ENCODE measurements at regions not wholly inside any gene's neighbourhood (a gene's known extent, or its start where the extent isn't known, plus 50 kb on each side); places are given as distances from the start of the nearest gene placed in this dataset.

DNA sequence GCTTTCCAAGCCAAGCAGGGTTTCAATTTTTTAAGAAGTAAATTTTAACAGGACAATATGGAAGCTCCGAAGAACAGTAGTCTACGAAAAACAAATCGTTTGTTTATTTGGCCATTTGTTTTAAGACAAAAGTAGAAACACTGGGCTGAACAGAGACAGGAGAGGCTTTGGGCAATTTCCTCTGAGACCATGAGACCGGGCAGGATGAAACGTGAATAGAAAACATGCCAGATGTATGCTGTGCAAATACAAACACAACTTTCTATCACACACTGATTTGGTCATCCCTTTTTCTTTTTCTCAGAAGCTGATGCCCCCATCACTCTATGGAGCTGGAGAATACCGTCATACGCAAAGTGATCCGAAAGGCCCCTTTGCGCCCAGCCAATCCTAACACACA, 1111.1 kb downstream of the BCL11B start:
- DNase-seq (ENCODE audit: low read depth in 3 of 3), result no peak

DNA sequence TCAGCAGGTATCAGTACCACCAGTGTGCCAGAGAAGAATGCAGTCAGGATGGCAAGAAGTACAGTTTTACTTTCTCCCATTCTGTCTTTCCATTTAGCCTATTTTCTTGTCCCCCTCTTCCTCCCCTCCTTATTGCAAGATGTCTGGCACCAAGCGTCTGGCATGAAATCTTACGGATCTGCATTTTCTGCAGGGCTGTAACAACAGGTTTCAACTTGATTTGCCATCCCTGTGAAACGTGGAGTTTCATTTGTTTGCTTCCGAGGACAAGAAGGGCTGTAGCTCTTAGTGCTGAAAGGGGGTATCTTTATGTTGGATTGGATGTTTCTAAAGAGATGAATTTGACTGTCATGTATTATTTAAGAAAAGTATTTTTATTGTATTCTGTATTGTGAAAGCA, 1110.6 kb downstream of the BCL11B start:
- DNase-seq (ENCODE audit: low read depth in 3 of 3), result no peak

DNA sequence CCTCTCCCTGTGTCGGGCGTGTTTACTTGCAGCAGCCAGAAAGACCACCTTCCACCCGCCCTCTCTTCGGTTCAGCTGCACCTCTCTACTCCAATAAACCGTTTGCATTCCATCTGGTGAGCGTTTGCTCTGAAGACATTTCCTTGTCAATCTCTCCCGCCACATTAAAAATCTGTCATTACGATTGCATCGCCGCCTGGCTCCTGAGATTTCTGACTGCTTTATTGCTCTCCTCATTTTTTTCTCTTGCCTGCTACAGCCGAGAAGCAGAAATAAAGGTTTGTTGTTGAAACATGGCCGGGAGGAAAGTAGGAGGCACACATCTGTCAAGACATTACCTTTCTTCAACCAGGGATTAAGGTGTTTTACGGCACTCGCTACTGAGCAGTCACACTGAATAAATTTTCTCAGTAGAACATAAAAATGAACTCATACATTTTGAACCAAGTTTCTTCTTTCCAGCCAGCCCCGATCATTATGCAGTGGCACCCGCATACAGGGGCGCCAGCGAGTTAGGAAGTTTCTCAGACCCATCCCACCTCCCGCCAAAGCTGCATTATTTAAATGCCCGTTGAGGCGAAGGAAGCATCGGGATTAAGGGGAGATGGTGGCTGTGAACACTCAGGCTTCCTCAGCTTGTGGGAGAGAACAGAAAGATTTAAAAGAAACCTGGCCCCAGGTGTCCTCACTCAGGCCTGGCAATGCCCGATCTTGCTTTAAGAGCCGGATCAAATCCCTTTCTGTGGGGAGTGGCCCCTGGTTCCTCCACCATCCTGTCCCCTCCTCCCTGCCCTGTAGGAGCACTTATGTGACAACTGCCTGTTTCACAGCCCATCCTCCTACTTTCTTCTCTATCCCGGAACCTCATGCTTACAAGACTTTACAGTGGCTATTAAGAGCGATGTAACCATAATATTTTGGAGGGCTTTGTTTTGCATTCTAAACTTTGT, 1108.9 kb downstream of the BCL11B start:
- no peak for DNase-seq (ENCODE audit: low read depth in 3 of 3)

DNA sequence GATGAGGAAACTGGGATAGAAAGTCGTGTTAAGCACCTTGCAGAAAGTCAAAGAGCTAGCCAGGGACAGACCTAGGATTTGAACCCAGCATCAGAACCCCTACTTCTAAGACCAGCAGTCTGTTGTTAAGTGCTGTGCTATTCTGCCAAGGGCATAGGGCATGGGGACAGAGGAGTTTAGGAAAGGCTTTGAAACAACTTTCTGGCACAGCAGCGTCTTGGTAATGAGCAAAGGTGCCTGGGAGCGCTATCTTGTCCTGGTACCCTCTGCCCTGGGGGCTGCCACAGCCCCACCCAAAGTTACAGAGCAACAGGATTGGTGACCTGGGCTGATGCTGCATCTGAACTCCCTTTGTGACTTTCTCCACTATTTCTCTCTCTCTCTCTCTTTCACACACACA, 1108.1 kb downstream of the BCL11B start:
- no peak for DNase-seq (ENCODE audit: low read depth in 3 of 3)

DNA sequence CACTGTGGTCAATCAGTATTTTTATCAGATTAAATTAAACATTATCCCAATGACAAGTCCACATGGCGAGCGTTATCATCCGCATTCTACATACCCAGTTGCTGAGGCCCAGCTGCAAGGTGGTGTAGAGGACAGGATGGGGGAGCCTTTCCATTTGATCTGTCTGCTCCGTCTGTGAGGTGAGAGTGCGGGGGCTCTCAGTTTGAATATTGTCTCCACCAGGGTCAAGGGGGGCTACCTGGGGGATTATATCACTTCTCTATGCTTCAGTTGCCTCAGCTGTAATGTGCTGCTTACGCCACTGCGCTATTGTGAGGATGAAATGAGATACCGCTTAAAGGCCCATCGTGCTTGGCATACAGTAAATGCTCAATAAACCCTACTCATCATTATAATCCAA, 1106.0 kb downstream of the BCL11B start:
- DNase-seq (ENCODE audit: low read depth in 3 of 3), result no peak

DNA sequence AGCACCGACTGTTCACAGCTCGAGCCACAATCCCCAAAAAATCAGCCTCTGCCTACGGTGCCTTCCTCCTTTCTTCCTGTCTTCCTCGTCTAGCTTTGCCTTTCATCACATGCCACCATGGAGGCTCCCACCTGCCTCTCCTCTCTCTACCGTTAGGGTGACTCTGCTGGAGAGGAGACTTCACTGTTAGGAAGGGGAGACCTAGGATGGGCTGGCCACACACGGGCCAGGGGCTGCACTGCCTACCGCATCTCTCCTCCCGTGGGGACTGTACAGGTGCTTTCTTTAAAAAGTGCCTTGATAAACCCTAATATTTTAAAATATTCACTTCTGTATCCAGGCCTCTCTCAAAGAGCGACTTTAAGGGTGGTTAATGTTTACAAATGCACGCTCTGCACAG, 1104.7 kb downstream of the BCL11B start:
- DNase-seq (ENCODE audit: low read depth in 3 of 3), result no peak

DNA sequence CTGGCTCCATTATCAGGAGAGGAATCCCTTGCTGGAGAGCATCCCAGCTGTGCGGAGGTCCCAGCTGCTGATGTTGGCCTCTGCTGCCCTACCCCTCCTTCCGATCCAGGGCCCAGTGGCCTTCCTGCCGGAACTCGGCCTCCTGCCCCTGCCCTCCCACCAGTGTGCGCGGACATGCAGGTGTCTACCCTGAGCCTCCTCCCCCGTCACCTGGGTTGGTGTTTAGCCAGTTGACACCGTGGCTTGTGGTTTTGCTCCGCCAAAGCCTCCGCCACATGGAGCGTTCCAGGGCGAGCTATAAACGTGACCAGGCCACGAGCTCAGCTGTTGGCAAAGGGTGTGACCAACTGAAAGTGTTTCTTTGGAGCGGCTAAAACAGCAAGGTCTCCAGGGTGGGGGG, 1104.3 kb downstream of the BCL11B start:
- DNase-seq (ENCODE audit: low read depth in 3 of 3), result no peak

DNA sequence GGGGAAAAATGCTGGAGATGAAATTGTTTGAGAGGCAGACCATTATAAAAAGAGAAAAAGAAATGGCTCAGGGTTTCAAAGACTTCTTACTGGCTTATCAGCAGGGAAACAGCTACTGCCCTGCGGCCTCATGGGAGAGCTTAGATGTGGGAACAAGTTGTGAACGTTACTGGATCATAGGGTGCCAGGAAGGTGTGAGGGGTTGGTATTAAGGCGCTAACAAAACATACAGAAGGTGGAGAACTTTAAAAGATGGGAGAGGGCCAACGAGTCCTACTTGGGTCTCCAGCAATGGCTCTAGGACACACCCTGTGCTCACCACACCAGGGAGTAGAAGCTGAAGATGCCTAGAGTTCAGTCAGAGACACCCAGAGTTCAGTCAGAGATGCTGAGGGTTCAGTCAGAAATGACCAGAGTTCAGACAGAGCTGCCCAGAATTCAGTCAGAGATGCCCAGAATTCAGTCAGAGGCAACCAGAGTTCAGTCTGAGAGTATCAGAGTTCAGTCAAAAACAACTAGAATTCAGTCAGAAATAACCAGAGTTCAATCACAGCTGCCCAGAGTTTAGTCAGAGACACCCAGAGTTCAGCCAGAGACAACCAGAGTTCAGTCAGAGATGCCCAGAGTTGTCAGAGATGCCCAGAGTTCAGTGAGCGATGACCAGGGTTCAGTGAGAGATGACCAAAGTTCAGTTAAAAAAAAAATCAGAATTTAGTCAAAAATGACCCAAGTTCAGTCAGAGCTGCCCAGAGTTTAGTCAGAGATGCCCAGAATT, 1103.6 kb downstream of the BCL11B start:
- no peak for DNase-seq (ENCODE audit: low read depth in 3 of 3)

DNA sequence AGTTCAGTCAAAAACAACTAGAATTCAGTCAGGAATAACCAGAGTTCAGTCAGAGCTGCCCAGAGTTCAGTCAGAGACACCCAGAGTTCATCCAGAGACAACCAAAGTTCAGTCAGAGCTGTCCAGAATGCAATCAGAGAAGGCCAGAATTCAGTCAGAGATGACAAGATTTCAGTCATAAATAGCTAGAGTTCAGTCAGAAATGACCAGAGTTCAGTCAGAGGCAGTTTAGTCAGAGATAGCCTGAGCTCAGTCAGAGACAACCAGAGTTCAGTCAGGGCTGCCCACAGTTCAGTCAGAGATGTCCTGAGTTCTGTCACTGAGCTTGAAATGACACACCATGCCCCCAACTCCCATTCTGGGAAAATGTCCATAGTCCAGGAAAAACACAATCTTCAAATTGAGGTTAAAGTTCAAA, 1102.8 kb downstream of the BCL11B start:
- DNase-seq (ENCODE audit: low read depth in 3 of 3), result no peak

DNA sequence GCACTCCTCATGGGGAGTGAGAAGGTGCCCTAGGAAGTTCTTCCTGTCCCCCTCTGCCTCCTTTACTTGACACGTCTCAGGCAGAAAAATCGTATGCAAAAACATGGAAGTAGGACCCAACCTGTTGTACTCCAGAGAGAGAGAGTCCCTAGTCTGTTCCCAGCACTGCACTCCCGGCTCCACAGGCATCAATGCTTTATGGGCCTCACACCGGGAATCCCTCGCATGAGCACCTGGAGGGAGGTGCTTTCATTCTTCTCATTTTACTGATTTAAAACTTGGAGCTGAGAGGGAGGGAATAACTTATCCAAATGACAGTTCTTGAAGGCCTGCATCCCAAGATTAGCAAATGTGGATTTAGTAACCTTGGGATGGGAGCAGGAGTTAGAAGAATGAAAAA, 1101.4 kb downstream of the BCL11B start:
- DNase-seq (ENCODE audit: low read depth in 3 of 3), result no peak

DNA sequence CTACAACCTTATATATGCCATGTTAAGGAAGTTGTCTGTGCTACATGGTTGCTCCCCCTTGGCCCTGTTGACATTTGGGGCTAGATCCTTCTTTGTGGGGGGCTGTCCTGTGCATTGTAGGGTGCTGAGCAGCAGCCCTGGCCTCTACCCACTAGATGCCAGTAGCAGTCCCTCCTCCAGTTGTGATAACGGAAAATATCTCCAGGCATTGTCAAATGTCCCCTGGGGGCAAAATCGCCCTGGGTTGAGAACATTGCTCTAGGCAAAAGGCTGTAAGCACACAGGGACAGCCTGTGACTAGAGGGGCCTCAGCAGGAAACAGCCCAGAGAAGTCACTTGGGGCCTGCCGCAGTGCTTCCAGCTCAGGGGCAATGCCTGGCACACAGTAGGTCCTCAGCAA, 1100.3 kb downstream of the BCL11B start:
- no peak for DNase-seq (ENCODE audit: low read depth in 3 of 3)

DNA sequence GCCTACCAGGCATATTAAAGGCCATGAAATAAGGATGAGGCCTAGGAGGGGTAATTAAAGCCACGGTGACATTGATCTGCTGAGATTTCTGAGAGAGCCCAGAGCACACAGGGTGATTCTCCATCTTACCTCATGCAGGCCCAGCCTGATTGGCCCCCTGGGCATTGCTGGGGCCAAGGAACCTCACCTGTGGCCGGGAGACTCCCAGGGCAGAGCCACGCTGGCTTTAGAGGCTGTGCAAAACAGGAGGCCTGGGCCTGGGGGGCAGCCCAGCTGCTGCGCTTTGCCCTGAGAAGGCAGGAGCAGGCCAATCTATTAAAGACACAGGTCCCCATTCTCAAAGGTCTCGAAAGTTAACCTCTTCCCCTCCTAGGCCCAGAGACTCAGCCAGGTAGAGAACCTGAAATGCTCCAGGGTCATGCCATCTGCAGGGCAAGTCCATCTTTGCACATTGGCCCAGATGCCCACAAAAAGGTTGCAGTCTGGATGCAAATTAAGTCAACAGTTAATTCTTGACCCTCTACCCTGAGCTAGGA, 1099.7 kb downstream of the BCL11B start:
- no peak for DNase-seq (ENCODE audit: low read depth in 3 of 3)

DNA sequence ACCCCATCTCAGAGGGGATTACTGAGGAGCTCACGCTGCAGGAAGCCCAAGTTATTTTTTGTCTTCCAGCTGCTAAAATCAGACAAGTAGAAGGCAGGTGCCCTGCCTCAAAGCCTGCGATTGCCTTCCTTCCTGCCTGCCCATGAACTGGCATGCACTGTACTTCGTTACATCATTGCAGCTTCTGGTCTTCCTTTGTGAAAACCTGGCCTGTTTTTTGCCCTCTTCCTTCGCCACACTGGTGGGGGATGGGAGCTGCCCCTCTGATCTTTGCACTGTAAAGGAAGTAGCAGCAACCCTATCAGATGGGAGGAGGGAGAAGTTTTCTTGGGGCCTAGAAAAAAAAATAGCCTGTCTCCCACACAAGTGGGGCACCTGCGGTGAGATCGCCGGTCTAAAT, 1098.7 kb downstream of the BCL11B start:
- DNase-seq (ENCODE audit: low read depth in 3 of 3), result no peak

DNA sequence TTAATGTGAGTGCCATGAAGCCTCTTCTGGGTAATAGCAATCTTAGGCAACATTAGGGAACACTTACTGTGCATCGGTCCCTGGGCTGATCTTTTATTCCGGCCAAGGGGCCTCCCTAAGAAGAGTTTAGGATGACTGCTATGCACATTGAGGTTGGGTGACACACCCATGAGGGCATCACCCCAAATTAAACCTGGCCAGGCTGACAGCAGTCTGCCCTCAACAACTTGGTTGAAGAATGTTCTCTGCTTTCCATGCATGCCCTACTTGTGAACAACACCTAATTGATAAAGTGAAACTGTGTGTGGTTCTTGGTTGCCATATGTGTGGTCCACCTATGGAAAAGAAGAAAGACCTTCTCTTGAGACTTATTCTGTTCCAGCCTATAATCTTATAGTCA, 1098.0 kb downstream of the BCL11B start:
- no peak for DNase-seq (ENCODE audit: low read depth in 3 of 3)

DNA sequence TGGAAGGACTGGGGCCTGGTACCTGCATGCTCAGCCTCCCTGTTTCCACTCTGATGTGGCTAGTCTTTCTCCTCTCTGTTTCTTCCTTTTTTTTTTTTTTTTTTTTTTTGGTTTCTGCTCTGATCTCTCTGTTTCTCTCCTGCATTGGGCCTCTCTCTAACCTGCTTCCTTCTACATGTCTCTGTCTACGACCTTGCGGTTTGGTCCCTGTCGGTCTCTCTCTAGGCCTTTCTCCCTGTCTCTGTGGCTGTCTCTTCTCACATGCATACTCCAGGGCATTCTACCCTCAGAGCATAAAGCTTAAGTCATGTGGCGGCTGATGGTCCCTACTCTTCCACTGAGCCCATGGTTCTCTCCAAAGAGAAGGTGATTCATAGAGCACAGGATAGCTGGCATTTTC, 1096.6 kb downstream of the BCL11B start:
- no peak for DNase-seq (ENCODE audit: low read depth in 3 of 3)

DNA sequence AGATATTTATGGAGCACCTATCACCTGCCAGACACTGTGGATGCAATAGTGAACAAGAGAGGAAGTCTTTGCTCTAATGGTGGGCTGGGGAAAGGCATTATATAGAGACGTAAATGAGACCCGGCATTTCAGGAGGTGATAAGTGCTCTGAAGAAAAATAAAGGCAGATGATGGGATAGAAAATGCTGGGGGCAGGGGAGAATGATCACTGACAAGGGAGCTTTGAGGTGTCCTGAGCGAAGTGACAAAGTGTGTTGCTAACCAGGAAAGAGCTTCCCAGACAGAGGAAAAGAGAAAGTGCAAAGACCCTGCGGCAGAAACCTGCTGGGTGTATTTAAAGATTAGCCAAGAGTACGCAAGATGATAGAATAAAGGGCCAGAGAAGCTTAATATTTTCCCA, 1096.1 kb downstream of the BCL11B start:
- no peak for DNase-seq (ENCODE audit: low read depth in 3 of 3)

DNA sequence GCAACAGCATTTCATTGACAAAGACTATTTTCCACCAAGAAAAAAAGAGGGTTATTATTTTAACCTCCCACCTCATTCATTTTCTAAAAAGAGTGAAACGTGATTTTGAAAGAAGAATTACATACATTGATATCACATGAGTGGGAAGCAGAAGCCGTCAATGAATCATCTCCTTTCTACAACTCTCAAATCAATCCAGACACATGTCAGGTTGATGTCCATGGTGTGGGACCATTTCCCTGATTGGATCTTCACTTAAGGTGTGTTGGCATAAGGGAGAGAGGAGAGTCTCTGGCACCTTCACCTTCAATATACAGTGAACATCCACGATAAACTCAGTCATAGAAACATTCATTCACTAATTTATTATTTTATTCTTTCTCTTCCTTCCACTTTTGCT, 1095.1 kb downstream of the BCL11B start:
- DNase-seq (ENCODE audit: low read depth in 3 of 3), result no peak

DNA sequence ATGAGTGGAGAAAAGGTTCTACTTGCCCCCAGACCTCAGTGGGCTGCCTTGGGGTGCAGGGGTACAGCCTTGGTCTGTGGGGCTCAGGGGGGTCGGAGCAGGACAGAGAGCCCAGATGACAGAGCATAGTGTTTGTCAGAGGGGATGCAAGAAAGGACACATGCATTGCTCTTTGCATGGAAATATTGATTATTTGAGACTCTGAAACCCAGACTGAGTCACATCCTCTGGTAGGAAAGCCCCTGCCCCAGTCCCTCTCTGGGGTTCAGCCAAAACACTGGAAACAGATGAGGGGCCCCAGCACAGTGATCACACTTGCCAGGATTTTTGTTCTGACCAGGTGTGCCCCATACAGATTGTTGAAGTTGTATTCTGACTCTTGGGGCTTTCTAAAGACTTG, 1094.4 kb downstream of the BCL11B start:
- peak; percentile 49 to 76 (median 68) for DNase-seq (ENCODE audit: low read depth in 3 of 3)

DNA sequence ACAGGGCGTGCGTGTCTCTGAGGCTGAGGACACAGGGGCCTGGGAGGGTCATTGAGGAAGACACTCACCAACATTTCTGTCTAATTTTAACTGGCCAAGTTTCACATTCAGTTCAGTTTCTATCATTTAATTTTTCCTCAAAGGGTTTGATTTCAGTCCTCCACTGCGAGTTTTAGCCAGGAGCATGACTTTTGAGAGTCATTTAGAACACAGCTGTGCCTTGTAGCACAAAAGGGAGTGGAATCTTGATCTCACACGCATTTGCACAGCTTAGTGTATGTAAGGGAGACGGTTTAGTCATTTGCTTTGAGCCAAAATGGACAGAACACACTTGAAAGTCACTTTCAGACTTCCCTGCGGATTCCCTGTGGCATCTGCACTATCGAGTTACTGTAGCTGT, 1090.8 kb downstream of the BCL11B start:
- DNase-seq (ENCODE audit: low read depth in 3 of 3), result no peak

DNA sequence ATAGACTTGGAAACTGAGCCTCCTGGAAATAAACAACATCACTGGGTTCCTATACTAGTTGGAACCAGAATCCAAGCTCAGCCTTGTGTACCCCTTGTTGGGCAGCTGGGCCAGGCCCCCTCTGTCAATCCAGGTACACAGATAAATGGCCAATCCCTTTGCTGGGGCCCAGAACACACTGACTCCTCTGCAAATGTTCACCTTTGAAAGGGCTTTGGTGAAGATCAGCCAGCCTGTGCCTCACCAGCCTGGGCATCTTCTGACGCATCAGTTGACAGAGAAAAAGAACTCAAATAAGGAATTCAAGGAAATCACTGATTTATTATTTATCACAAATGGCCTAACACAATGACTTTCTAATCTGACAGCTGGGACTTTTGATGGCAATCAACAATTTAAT, 1090.2 kb downstream of the BCL11B start:
- no peak for DNase-seq (ENCODE audit: low read depth in 3 of 3)

DNA sequence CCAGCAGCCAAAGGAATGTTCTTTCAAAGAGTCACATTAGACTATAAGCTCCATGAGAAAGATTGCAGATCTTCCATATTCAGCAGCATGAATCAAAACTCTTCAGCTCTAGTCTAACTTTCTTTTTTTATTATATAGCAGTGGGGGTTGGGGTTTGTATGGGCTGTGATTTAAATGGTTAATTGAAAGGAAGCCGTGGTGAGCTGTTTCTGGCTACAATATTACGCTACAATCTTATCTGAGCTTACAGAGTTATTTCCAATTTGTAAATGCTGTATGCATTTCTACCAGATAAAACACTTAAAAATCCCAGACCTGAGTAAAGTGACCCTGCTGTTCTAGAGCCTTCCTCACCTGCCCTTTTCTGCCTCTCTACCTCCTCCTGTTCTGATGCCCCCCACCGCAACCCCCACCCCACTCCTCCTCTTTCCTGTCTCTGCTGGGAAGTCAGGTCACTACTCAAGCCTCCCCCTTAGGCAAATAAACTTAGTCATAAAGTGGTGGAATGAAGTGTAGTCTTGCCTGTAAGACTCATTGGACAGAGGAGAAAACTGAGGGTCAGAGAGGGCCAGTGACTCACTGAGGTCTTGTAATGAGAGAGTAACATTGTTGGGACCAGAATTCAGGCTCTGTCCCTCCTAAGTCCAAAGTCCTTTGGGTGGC, 1089.5 kb downstream of the BCL11B start:
- peak in 1 of 3 experiments; percentile 72 for DNase-seq (ENCODE audit: low read depth in 3 of 3)

DNA sequence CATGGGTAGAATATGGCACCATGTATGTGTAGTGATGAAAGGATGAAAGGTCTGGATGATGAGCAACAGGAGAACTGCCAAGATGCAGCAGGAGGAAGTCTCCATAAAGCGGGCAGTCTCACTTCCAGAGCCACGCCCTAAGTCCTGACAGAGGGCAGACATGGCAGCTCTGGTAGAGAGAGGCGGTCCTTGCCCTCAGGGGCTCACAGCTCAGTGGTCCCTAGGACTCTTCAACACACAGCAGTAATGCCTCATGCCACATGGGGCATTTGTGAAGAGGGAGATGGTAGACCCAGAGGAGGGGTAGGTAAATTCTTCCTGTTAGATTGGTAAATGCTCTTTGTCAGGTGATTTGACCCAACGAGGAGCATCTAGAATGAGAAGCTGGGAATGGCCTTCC, 1088.4 kb downstream of the BCL11B start:
- DNase-seq (ENCODE audit: low read depth in 3 of 3), result no peak

Measured in stimulated activated CD4-positive, alpha-beta T cell treated with anti-CD3 and anti-CD28 coated beads, TNF-alpha, amount 100 ng/mL, for 24 hours (primary cell).